Natural killer cell (primary cell): ENCODE measurements at regions not wholly inside any gene's neighbourhood (a gene's known extent, or its start where the extent isn't known, plus 50 kb on each side); places are given as distances from the start of the nearest gene placed in this dataset.

ENCODE experiments used
- ATAC-seq, 3 donors: fragments of 150-1000 bp in 2 of 3; fragments of 200-7000 bp in 1 of 3; cut with Tn5 transposase; 1 replicate in 1 of 3; 2 replicates in 2 of 3; pipeline ENCODE4 v1.10.0; 2021; ENCODE audit warnings: mild to moderate bottlenecking in 2 of 3, moderate library complexity in 2 of 3
- DNase-seq, 2 donors: peaks; one replicate each; pipeline versions ENCODE4 v3.0.0 to v3.0.0-alpha.2; 2013 to 2021; ENCODE audit warnings: mixed read lengths in 1 of 2
- H3K27ac ChIP-seq: one replicate; pipeline ENCODE4 v1.5.1; 2013; ENCODE audit warnings: mild to moderate bottlenecking, low read length
- H3K27me3 ChIP-seq: one replicate; pipeline ENCODE4 v1.6.1; 2013; ENCODE audit warnings: low read length; ENCODE audit not compliant: control insufficient read depth, insufficient read depth
- H3K36me3 ChIP-seq: one replicate; pipeline ENCODE4 v1.6.1; 2013; ENCODE audit warnings: low read length; ENCODE audit not compliant: control insufficient read depth, insufficient read depth
- H3K4me1 ChIP-seq: one replicate; pipeline ENCODE4 v1.6.1; 2013; ENCODE audit warnings: low read length; ENCODE audit not compliant: control insufficient read depth, insufficient read depth
- H3K4me3 ChIP-seq: one replicate; pipeline ENCODE4 v1.5.1; 2013; ENCODE audit warnings: low read length
- H3K9me3 ChIP-seq: one replicate; pipeline ENCODE4 v1.6.1; 2013; ENCODE audit warnings: low read length; ENCODE audit not compliant: control insufficient read depth, insufficient read depth
- H3K27ac Mint-ChIP-seq, 2 donors: one replicate each; pipeline ENCODE4 v1.8.0; 2022; ENCODE audit warnings: mild to moderate bottlenecking in 2 of 2, mixed read lengths in 2 of 2, moderate library complexity in 1 of 2
- H3K27me3 Mint-ChIP-seq, 2 donors: one replicate each; pipeline ENCODE4 v1.8.0; 2022; ENCODE audit warnings: low read depth in 2 of 2, mixed read lengths in 2 of 2
- H3K36me3 Mint-ChIP-seq: one replicate; pipeline ENCODE4 v1.8.0; 2022; ENCODE audit warnings: mixed read lengths
- H3K4me1 Mint-ChIP-seq, 2 donors: one replicate each; pipeline ENCODE4 v1.8.0; 2022; ENCODE audit warnings: mixed read lengths in 2 of 2
- H3K4me3 Mint-ChIP-seq: one replicate; pipeline ENCODE4 v1.8.0; 2022; ENCODE audit warnings: mild to moderate bottlenecking, moderate library complexity, mixed read lengths
- H3K9me3 Mint-ChIP-seq, 2 donors: one replicate each; pipeline ENCODE4 v1.8.0; 2022; ENCODE audit warnings: mixed read lengths in 2 of 2
- WGBS: methylation state at CpG from one replicate; pipeline ENCODE4 v1.1.7; 2013; ENCODE audit warnings: missing lambda C conversion rate; ENCODE audit not compliant: insufficient coverage; 5-methylcytosine and 5-hydroxymethylcytosine counted together
- intact Hi-C: fragments of 100-400 bp; cut with micrococcal nuclease; formaldehyde crosslinking; loops from one replicate; pipeline ENCODE4 v1.14.2; 2022
- TF ChIP-seq, protein P1 (sequence below): fragments of 200-600 bp; IDR thresholded peaks from one replicate; pipeline ENCODE4 v1.8.0; 2022; ENCODE audit warnings: antibody characterized with exemption

DNA sequence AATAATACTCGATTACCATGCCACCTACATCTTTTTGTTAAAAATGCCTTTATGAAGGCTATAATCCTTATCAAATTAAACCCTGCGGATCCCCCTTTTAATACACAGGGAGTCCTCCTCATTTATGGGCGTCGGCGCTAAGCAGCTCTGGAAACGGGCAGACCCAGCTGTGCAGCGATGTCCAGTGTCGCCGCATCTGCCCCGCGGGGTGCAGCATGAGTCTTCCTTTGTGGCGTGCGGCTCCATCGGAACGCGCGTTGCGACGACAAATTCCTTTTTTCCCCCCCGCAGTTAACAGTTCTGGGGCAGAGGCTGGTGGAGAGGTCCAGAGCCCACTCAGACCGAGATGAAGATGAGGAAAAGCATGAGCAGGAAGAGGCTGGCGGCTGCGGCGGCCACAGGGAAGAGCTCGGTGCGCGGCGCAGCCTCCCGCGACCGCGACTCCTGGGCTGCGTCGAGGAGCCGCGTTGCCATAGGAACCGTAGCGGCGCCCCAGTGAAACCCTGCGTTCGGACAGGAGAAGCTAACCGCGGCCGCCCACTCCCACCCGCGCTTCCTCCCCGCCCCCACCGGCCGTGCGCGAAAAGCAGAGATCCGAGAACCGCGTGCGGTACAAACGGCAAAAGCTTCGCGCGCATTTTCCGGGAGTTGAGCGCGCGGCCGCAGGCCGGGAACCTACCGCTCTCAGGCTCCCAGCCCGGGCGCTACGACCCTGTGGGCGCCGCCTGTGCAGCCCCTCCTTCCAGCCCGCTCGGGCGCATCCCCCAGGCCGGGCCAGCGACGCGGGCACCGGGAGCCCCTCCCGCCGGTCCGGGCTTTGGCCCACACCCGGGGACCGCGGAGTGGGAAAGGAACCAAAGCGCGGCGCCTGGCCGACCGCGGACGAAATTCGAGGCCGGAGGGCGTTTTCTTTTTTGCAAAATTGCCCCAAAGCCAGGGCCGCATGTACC lies 130.6 kb downstream of the SPAG6 start:
- Histone ChIP-seq H3K4me3 (peak overlapping the region; percentile 23), H3K9me3 (no peaks in the 10 kb centered on the region), H3K27me3 (peaks cover 58% of the 10 kb centered on the region), H3K4me1 (peaks cover 34% of the 10 kb centered on the region), H3K27ac (no peak overlapping the region), H3K36me3 (no peaks in the 10 kb centered on the region)
- DNase-seq (peak; percentile 26 to 38), ATAC-seq (peak in 2 of 3 donors; percentile 30 to 50)
- under 1% methylated on average over 96 of the region's 96 CpGs for WGBS
- TF ChIP-seq, protein P1, sequence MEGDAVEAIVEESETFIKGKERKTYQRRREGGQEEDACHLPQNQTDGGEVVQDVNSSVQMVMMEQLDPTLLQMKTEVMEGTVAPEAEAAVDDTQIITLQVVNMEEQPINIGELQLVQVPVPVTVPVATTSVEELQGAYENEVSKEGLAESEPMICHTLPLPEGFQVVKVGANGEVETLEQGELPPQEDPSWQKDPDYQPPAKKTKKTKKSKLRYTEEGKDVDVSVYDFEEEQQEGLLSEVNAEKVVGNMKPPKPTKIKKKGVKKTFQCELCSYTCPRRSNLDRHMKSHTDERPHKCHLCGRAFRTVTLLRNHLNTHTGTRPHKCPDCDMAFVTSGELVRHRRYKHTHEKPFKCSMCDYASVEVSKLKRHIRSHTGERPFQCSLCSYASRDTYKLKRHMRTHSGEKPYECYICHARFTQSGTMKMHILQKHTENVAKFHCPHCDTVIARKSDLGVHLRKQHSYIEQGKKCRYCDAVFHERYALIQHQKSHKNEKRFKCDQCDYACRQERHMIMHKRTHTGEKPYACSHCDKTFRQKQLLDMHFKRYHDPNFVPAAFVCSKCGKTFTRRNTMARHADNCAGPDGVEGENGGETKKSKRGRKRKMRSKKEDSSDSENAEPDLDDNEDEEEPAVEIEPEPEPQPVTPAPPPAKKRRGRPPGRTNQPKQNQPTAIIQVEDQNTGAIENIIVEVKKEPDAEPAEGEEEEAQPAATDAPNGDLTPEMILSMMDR = no peak
- Mint-ChIP-seq H3K4me1 (peaks cover 26 to 43% of the 10 kb centered on the region in 2 donors), H3K4me3 (peak overlapping the region; percentile 92), H3K9me3 (no peaks in the 10 kb centered on the region), H3K27me3 (peaks cover 70 to 75% of the 10 kb centered on the region in 2 donors), H3K27ac (peak overlapping the region; percentile 38 to 58), H3K36me3 (no peaks in the 10 kb centered on the region)
- intact Hi-C loops = loop anchor here (10.0 kb wide), 1 partner anchor 131 kb away; the partner anchor contains the start of gene SPAG6

DNA sequence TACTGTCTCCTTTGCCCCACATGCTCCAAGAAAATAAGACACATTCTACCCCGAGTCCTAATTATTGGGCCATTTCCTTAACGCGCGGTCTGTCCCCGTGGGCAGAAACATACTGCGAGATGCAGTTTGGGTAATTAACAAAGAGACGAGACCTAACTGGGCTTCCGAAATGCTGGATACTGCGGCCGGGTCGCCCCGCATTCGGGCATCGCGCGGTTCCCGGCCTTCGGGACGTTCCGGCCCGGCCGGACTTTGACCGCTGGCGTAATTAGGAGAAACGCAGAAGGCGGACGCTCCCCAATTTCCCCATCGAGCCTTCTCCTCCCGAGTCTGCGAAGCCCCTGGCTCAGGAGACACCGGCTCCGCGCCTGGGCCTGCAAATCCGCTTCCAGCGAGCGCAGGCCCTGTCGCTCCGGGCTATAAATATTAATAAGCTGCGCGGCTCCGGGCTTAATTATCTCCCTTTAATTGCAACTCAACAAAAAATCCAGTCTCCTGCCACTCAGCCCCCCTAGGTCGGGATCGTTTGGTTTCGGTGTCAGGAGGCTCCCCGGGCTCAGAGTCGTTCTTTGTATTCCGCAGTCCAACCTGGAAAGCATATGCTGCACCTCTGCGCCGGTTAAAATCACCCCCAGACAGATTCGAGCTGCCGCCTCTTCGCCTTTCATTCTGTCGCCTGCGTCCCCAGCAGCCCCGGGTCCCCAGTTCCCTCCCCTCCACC lies 131.5 kb downstream of the SPAG6 start:
- H3K27ac Mint-ChIP-seq = no peak overlapping the region
- H3K4me1 ChIP-seq = peaks cover 34% of the 10 kb centered on the region
- no peak overlapping the region for H3K27ac ChIP-seq
- H3K4me3 ChIP-seq = no peak overlapping the region
- peak in 2 of 3 donors; percentile 13 to 27 for ATAC-seq
- H3K9me3 ChIP-seq = no peaks in the 10 kb centered on the region
- intact Hi-C loops = loop anchor here (10.0 kb wide), 1 partner anchor 132 kb away; the partner anchor contains the start of gene SPAG6
- H3K36me3 Mint-ChIP-seq = no peaks in the 10 kb centered on the region
- no peaks in the 10 kb centered on the region for H3K36me3 ChIP-seq
- no peaks in the 10 kb centered on the region for H3K9me3 Mint-ChIP-seq
- H3K4me1 Mint-ChIP-seq = peaks cover 26 to 43% of the 10 kb centered on the region in 2 donors
- DNase-seq = peak in 1 of 2 donors; percentile 11
- TF ChIP-seq, protein P1 = no peak
- peak overlapping the region; percentile 81 for H3K4me3 Mint-ChIP-seq
- WGBS = 21% methylated on average over 55 of the region's 55 CpGs
- H3K27me3 ChIP-seq = peaks cover 59% of the 10 kb centered on the region
- H3K27me3 Mint-ChIP-seq = peaks cover 69% of the 10 kb centered on the region in 2 donors

DNA sequence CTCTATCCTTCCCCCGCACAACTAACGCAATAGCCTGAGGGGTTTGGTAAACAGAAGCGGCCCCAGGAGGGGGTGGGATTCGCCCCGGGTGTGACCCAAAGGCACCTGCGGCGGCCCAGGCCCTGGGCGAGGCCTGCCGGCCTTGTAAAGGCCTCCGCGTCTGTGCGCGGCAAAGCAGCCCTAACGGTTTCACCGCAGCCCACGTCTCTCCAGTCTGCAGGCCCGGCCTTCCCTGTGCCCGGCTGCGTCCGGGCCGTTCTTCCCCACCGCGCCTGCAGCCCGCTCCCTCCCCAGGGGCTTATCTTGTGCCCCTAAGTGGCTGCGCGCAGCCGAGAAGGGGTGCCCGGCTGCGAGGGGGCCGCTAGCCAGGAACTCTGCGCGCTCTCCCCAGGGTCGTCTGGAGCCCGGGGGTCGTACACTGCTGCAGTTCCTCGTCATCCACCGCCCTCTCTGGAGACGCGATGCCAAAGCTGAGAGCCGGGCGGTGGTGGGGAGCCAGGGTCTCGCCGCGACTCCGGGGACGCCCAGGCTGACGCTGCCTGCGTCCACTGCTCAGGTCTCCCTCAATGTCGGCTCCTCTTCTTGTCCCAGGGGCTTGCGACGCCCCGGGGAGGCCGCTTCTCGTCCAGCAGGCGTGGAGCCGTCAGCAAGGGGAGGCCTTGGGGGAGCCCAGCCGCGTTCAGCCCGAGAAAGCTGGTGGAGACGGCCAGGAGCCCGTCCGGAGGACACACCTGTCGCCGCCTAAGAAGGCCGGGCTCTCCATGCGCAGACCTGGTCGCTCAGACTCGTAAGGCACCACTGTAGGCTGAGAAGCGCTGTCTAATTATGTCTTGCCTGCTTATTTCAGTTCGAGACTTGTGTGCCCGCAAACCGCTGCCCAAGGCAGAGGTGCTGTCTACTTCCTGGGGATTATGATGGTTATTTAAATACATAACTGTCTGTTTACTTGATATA lies 132.3 kb downstream of the SPAG6 start:
- Histone ChIP-seq H3K9me3 (no peaks in the 10 kb centered on the region), H3K27ac (no peak overlapping the region), H3K27me3 (peaks cover 59% of the 10 kb centered on the region), H3K4me1 (peaks cover 34% of the 10 kb centered on the region), H3K4me3 (peak overlapping the region; percentile 10), H3K36me3 (no peaks in the 10 kb centered on the region)
- peaks cover 26 to 43% of the 10 kb centered on the region in 2 donors for H3K4me1 Mint-ChIP-seq
- ATAC-seq = peak; percentile 37 to 72 (median 69)
- intact Hi-C loops = loop anchor here (10.0 kb wide), 1 partner anchor 133 kb away; the partner anchor contains the start of gene SPAG6
- TF ChIP-seq, protein P1 = no peak
- H3K27me3 Mint-ChIP-seq = peaks cover 62 to 67% of the 10 kb centered on the region in 2 donors
- DNase-seq = peak in 1 of 2 donors; percentile 27
- H3K9me3 Mint-ChIP-seq = no peaks in the 10 kb centered on the region
- no peaks in the 10 kb centered on the region for H3K36me3 Mint-ChIP-seq
- peak overlapping the region in 1 of 2 donors; percentile 51 for H3K27ac Mint-ChIP-seq
- peak overlapping the region; percentile 81 for H3K4me3 Mint-ChIP-seq
- 54% methylated on average over 70 of the region's 72 CpGs for WGBS
